Hepatocyte (in vitro differentiated cells): ENCODE measurements at regions not wholly inside any gene's neighbourhood (a gene's known extent, or its start where the extent isn't known, plus 50 kb on each side); places are given as distances from the start of the nearest gene placed in this dataset.

ENCODE experiments used
- EZH2 ChIP-seq: fragments of 200-600 bp; sonication (generic); IDR thresholded peaks from 2 replicates; pipeline ENCODE4 v1.6.1; 2016; ENCODE audit warnings: antibody characterized with exemption, mild to moderate bottlenecking, borderline replicate concordance
- EZH2phosphoT487 ChIP-seq: fragments of 200-600 bp; sonication (generic); IDR thresholded peaks from one replicate; pipeline ENCODE4 v1.6.1; 2018; ENCODE audit warnings: antibody characterized with exemption, mild to moderate bottlenecking, low read depth, moderate library complexity; ENCODE audit not compliant: unreplicated experiment, severe bottlenecking
- TF ChIP-seq, protein P1 (sequence below): fragments of 200-600 bp; sonication (generic); IDR thresholded peaks from 2 replicates; pipeline ENCODE4 v1.5.1; 2016; ENCODE audit warnings: antibody characterized with exemption, mild to moderate bottlenecking; ENCODE audit not compliant: poor library complexity

DNA sequence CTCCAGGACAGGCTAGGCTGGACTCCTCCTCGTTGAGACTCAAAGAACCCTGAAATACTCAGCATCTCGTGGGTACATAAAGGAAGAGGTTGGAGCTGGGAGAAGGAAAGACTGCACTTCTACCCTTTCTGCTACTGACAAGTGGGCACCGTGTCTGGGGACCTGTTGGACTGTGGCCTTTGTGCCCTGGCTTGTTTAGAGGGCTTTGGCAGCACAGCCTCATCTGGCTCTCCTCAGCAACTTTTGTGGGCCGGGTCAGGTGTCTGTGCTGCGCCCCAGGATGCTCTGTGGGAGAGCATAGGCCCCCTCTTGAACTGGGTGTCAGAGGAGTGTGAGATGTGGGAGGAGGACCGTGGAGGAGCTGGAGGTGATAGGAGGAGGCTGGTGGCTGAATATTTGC lies 142.4 kb downstream of the FCRL5 start:
- no peak for TF ChIP-seq EZH2phosphoT487
- TF ChIP-seq, protein P1, sequence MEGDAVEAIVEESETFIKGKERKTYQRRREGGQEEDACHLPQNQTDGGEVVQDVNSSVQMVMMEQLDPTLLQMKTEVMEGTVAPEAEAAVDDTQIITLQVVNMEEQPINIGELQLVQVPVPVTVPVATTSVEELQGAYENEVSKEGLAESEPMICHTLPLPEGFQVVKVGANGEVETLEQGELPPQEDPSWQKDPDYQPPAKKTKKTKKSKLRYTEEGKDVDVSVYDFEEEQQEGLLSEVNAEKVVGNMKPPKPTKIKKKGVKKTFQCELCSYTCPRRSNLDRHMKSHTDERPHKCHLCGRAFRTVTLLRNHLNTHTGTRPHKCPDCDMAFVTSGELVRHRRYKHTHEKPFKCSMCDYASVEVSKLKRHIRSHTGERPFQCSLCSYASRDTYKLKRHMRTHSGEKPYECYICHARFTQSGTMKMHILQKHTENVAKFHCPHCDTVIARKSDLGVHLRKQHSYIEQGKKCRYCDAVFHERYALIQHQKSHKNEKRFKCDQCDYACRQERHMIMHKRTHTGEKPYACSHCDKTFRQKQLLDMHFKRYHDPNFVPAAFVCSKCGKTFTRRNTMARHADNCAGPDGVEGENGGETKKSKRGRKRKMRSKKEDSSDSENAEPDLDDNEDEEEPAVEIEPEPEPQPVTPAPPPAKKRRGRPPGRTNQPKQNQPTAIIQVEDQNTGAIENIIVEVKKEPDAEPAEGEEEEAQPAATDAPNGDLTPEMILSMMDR = no peak
- TF ChIP-seq EZH2 = no peak
